Hypothalamus (tissue), 51 donors: ENCODE measurements at regions not wholly inside any gene's neighbourhood (a gene's known extent, or its start where the extent isn't known, plus 50 kb on each side); places are given as distances from the start of the nearest gene placed in this dataset.
"Not testable (repeated sequence)": the region's sequence is repeated elsewhere in the genome, so short reads cannot be mapped to it uniquely, and the experiment has no call there.

ENCODE experiments used
- DNase-seq, 51 donors: peaks; one replicate each; lab custom pipeline; 2025; lab: John Stamatoyannopoulos, UW

- no peak for DNase-seq
These were observed 217.9 kb downstream of the FOXD2 start for GRCh38 chr1:47655521-47656300.

- DNase-seq = peak in 17 of 51 donors; percentile 6 to 49 (median 28)
These were observed 219.2 kb downstream of the FOXD2 start for GRCh38 chr1:47656719-47657685.

- DNase-seq = no peak
These were observed 220.5 kb downstream of the FOXD2 start for GRCh38 chr1:47658161-47658920.

- peak in 16 of 51 donors; percentile 4 to 49 (median 10) for DNase-seq
These were observed 221.3 kb downstream of the FOXD2 start for GRCh38 chr1:47659146-47659545.

GRCh38 chr1:47660622-47661021 is 222.8 kb downstream of the FOXD2 start:
- no peak for DNase-seq

GRCh38 chr1:47661040-47661439 is 223.2 kb downstream of the FOXD2 start:
- DNase-seq = no peak

GRCh38 chr1:47662068-47662467 is 224.2 kb downstream of the FOXD2 start:
- DNase-seq = no peak

- DNase-seq = no peak
These were observed 225.4 kb downstream of the FOXD2 start for GRCh38 chr1:47663286-47663685.

- no peak for DNase-seq
These were observed 226.5 kb downstream of the FOXD2 start for GRCh38 chr1:47664356-47664755.

GRCh38 chr1:47664896-47665295 is 227.1 kb downstream of the FOXD2 start:
- DNase-seq = not testable (repeated sequence)

- DNase-seq = no peak
These were observed 231.3 kb downstream of the FOXD2 start for GRCh38 chr1:47669081-47669585.

GRCh38 chr1:47672622-47673021 is 234.8 kb downstream of the FOXD2 start:
- no peak for DNase-seq

- no peak for DNase-seq
These were observed 236.3 kb downstream of the FOXD2 start for GRCh38 chr1:47674189-47674588.

GRCh38 chr1:47675047-47675675 is 237.3 kb downstream of the FOXD2 start:
- no peak for DNase-seq

GRCh38 chr1:47675721-47676120 is 237.9 kb downstream of the FOXD2 start:
- DNase-seq = no peak

- no peak for DNase-seq
These were observed 238.6 kb downstream of the FOXD2 start for GRCh38 chr1:47676311-47677054.

GRCh38 chr1:47677241-47677940 is 239.5 kb downstream of the FOXD2 start:
- DNase-seq = no peak

GRCh38 chr1:47678464-47678980 is 240.7 kb downstream of the FOXD2 start:
- no peak for DNase-seq
